Mesothelial cell of epicardium (in vitro differentiated cells): ENCODE measurements at regions not wholly inside any gene's neighbourhood (a gene's known extent, or its start where the extent isn't known, plus 50 kb on each side); places are given as distances from the start of the nearest gene placed in this dataset.

Source experiments
- DNase-seq, 2 experiments: peaks; one replicate each; pipeline ENCODE4 v3.0.0; 2021; ENCODE audit warnings: low spot score in 2 of 2; ENCODE audit not compliant: unreplicated experiment in 2 of 2
- H3K27ac Mint-ChIP-seq: 2 replicates; pipeline ENCODE4 v1.8.0; 2021; ENCODE audit warnings: mixed read lengths
- H3K27me3 Mint-ChIP-seq: 2 replicates; pipeline ENCODE4 v1.8.0; 2021; ENCODE audit warnings: low read depth, mixed read lengths
- H3K36me3 Mint-ChIP-seq: 2 replicates; pipeline ENCODE4 v1.8.0; 2021; ENCODE audit warnings: mixed read lengths
- H3K4me1 Mint-ChIP-seq: 2 replicates; pipeline ENCODE4 v1.8.0; 2021; ENCODE audit warnings: mixed read lengths
- H3K4me3 Mint-ChIP-seq: 2 replicates; pipeline ENCODE4 v1.8.0; 2021; ENCODE audit warnings: mild to moderate bottlenecking, moderate library complexity, mixed read lengths
- H3K9me3 Mint-ChIP-seq: 2 replicates; pipeline ENCODE4 v1.8.0; 2021; ENCODE audit warnings: mixed read lengths
- TF ChIP-seq, protein P1 (sequence below): fragments of 200-600 bp; sonication (generic); IDR thresholded peaks from one replicate; pipeline ENCODE4 v1.5.0; 2021; ENCODE audit warnings: antibody characterized with exemption; ENCODE audit not compliant: unreplicated experiment

DNA sequence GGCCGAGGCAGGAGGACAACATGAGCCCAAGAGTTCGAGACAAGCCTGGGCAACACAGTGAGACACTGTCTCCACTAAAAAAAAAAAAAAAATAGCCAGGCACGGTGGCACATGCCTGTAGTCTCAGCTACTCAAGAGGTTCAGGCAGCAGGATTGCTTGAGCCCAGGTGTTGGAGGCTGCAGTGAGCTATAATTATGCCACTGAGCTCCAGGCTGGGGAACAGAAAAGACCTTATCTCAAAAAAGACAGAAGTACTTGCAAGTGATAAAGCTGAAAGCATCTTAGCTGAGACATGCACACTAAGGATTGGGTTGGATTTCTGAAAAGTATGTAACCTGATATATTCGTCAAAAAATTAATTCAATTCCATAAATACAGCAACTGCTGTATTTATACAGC, 68.4 kb downstream of the PPP1R3C start:
- TF ChIP-seq, protein P1, sequence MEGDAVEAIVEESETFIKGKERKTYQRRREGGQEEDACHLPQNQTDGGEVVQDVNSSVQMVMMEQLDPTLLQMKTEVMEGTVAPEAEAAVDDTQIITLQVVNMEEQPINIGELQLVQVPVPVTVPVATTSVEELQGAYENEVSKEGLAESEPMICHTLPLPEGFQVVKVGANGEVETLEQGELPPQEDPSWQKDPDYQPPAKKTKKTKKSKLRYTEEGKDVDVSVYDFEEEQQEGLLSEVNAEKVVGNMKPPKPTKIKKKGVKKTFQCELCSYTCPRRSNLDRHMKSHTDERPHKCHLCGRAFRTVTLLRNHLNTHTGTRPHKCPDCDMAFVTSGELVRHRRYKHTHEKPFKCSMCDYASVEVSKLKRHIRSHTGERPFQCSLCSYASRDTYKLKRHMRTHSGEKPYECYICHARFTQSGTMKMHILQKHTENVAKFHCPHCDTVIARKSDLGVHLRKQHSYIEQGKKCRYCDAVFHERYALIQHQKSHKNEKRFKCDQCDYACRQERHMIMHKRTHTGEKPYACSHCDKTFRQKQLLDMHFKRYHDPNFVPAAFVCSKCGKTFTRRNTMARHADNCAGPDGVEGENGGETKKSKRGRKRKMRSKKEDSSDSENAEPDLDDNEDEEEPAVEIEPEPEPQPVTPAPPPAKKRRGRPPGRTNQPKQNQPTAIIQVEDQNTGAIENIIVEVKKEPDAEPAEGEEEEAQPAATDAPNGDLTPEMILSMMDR: no peak
- H3K9me3 Mint-ChIP-seq: peaks cover 8% of the 10 kb centered on the region
- H3K27me3 Mint-ChIP-seq: no peaks in the 10 kb centered on the region
- no peak overlapping the region for H3K4me3 Mint-ChIP-seq
- no peak overlapping the region for H3K27ac Mint-ChIP-seq
- DNase-seq: no peak
- no peaks in the 10 kb centered on the region for H3K36me3 Mint-ChIP-seq
- H3K4me1 Mint-ChIP-seq: peaks cover 14% of the 10 kb centered on the region
